Esophagus squamous epithelium (tissue), 4 donors: ENCODE measurements at regions not wholly inside any gene's neighbourhood (a gene's known extent, or its start where the extent isn't known, plus 50 kb on each side); places are given as distances from the start of the nearest gene placed in this dataset.
"Not testable (repeated sequence)": the region's sequence is repeated elsewhere in the genome, so short reads cannot be mapped to it uniquely, and the experiment has no call there.

Experiments
- CTCF ChIP-seq, 6 experiments: fragments of 450-650 bp in 4 of 6; fragments of 200-600 bp in 2 of 6; sonication (generic) in 2 of 6; IDR thresholded peaks; one replicate each; pipeline ENCODE4 v1.5.1; 2016 to 2019; ENCODE audit warnings: antibody characterized with exemption in 6 of 6, mild to moderate bottlenecking in 4 of 6, moderate library complexity in 4 of 6
- POLR2A ChIP-seq, 4 donors: fragments of 450-650 bp; IDR thresholded peaks; one replicate each; pipeline ENCODE4 v1.6.1; 2017; ENCODE audit warnings: antibody characterized with exemption in 4 of 4, mild to moderate bottlenecking in 4 of 4, moderate library complexity in 3 of 4

GRCh38 chr7:130957722-130958435 lies 223.9 kb upstream of the KLF14 start:
- not testable (repeated sequence) for TF ChIP-seq CTCF, POLR2A (IDR thresholded peaks at IDR 0.05)
